ENCODE measurements at regions not wholly inside any gene's neighbourhood (a gene's known extent, or its start where the extent isn't known, plus 50 kb on each side); places are given as distances from the start of the nearest gene placed in this dataset.

GRCh38 chr6:167548451-167548850 lies 223.6 kb downstream of the TTLL2 start:
- POLR2A ChIA-PET, result no interaction called here
- Histone ChIP-seq H3K4me3 (ENCODE audit: low read depth in 2 of 2, low read length in 1 of 2) (no peak overlapping the region), H3K79me2 (ENCODE audit: insufficient read depth) (no peaks in the 10 kb centered on the region), H3F3A (replicated peaks; ENCODE audit: insufficient read depth) (no peaks in the 10 kb centered on the region), H3K9me2 (no peaks in the 10 kb centered on the region), H3K9ac (no peak overlapping the region), H3K27me3 (ENCODE audit: insufficient read depth) (no peaks in the 10 kb centered on the region), H3K9me3 (no peaks in the 10 kb centered on the region; the same call in 1 of the 2 replicates), H2AFZ (ENCODE audit: low read depth) (no peak overlapping the region), H4K20me1 (ENCODE audit: insufficient read depth) (no peaks in the 10 kb centered on the region), H3K36me3 (replicated peaks in 1 of 2; ENCODE audit: control insufficient read depth in 1 of 2, insufficient read depth in 2 of 2, low read length in 1 of 2) (no peaks in the 10 kb centered on the region), H3K4me1 (ENCODE audit: control insufficient read depth in 1 of 2, insufficient read depth in 2 of 2, low read depth in 1 of 2, low read length in 1 of 2) (peaks cover 0 to 2% of the 10 kb centered on the region in 2 experiments; a peak in 1 of 4 replicates), H3K27ac (ENCODE audit: low read depth in 2 of 2, low read length in 1 of 2) (no peak overlapping the region), H3K4me2 (no peak overlapping the region)
- DNase-seq, result no peak
- TF ChIP-seq YY1 (IDR thresholded peaks at IDR 0.05; ENCODE audit: low read depth), result no peak
- no peak for TF ChIP-seq GATA2 (CRISPR knock-in tag; IDR thresholded peaks at IDR 0.05)
- TF ChIP-seq JUND (IDR thresholded peaks at IDR 0.05), result no peak
- TF ChIP-seq TAF1 (IDR thresholded peaks at IDR 0.05; ENCODE audit: borderline replicate concordance, low read depth, low read length), result no peak
- TF ChIP-seq, protein P1, sequence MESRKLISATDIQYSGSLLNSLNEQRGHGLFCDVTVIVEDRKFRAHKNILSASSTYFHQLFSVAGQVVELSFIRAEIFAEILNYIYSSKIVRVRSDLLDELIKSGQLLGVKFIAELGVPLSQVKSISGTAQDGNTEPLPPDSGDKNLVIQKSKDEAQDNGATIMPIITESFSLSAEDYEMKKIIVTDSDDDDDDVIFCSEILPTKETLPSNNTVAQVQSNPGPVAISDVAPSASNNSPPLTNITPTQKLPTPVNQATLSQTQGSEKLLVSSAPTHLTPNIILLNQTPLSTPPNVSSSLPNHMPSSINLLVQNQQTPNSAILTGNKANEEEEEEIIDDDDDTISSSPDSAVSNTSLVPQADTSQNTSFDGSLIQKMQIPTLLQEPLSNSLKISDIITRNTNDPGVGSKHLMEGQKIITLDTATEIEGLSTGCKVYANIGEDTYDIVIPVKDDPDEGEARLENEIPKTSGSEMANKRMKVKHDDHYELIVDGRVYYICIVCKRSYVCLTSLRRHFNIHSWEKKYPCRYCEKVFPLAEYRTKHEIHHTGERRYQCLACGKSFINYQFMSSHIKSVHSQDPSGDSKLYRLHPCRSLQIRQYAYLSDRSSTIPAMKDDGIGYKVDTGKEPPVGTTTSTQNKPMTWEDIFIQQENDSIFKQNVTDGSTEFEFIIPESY (IDR thresholded peaks at IDR 0.05; ENCODE audit: borderline replicate concordance, low read depth), result no peak
- TF ChIP-seq EP300 (IDR thresholded peaks at IDR 0.05; ENCODE audit: borderline replicate concordance in 1 of 2, low read depth in 1 of 2, low read length in 1 of 2), result no peak
- TF ChIP-seq USF2 (IDR thresholded peaks at IDR 0.05; ENCODE audit: borderline replicate concordance, low read depth, low read length), result no peak
- 67% methylated on average over 1 of the region's 5 CpGs for WGBS (ENCODE audit: low lambda C conversion rate)
- CTCF ChIA-PET, result no interaction called here

GRCh38 chr6:167549213-167549612 lies 224.3 kb downstream of the TTLL2 start:
- Histone ChIP-seq H3K9ac (no peak overlapping the region), H3K9me3 (no peaks in the 10 kb centered on the region; the same call in 1 of the 2 replicates), H3K4me3 (ENCODE audit: low read depth in 2 of 2, low read length in 1 of 2) (no peak overlapping the region), H2AFZ (ENCODE audit: low read depth) (no peak overlapping the region), H3K27ac (ENCODE audit: low read depth in 2 of 2, low read length in 1 of 2) (no peak overlapping the region), H3K79me2 (ENCODE audit: insufficient read depth) (no peaks in the 10 kb centered on the region), H3K9me2 (no peaks in the 10 kb centered on the region), H3K4me1 (ENCODE audit: control insufficient read depth in 1 of 2, insufficient read depth in 2 of 2, low read depth in 1 of 2, low read length in 1 of 2) (peaks cover 0 to 2% of the 10 kb centered on the region in 2 experiments; a peak in 1 of 4 replicates), H4K20me1 (ENCODE audit: insufficient read depth) (no peaks in the 10 kb centered on the region), H3K27me3 (ENCODE audit: insufficient read depth) (no peaks in the 10 kb centered on the region), H3K4me2 (no peak overlapping the region), H3F3A (replicated peaks; ENCODE audit: insufficient read depth) (no peaks in the 10 kb centered on the region), H3K36me3 (replicated peaks in 1 of 2; ENCODE audit: control insufficient read depth in 1 of 2, insufficient read depth in 2 of 2, low read length in 1 of 2) (no peaks in the 10 kb centered on the region)
- WGBS (ENCODE audit: low lambda C conversion rate), result 50% methylated on average over 7 of the region's 9 CpGs
- POLR2A ChIA-PET, result no interaction called here
- CTCF ChIA-PET, result no interaction called here
- DNase-seq, result no peak
- no peak for TF ChIP-seq EP300 (IDR thresholded peaks at IDR 0.05; ENCODE audit: borderline replicate concordance in 1 of 2, low read depth in 1 of 2, low read length in 1 of 2)

All from SK-N-SH (cell line).